Activated T-cell treated with anti-CD3 and anti-CD28 coated beads, Interleukin-2, amount 50 U/mL, for 1 hour (primary cell): ENCODE measurements at regions not wholly inside any gene's neighbourhood (a gene's known extent, or its start where the extent isn't known, plus 50 kb on each side); places are given as distances from the start of the nearest gene placed in this dataset.

Source experiments
- DNase-seq: peaks from one replicate; pipeline ENCODE4 v3.0.0-alpha.2; 2020

DNA sequence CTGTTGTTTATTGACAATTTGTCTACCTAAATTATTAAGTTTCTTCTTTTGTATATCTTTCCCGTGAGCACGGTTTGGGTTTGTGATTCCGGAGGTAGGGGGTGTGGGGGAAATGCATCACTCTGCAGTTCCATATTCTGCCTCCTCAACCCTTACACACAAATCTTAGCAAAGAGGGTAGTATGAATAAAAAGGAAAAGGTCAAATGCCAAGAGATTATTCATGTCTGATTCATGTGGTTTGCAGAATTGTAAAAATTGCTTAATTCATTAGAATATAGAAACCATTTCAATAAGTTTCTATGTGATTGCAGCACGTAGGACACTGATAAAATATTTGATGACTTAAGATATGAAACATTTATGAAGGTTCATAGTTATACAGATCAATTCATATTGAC, 601.9 kb downstream of the SEMA5A start:
- no peak for DNase-seq

DNA sequence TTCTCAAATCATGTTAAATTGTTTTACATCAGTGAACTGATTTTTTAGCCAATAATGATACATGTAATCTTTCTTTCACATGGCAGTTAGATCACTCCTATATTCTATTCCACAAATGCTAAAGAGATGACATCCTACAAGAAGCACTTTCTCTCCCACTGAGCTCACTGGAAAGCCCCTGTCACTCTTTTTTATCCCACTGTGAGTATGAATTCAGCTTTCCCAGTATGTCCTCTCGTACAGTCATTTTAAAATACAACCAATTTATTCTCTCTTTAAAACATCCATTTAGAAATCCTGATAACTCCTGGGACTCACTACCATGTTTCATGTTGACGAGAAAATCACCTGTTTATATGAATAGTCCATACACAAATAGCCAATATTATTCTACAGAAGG, 599.9 kb downstream of the SEMA5A start:
- no peak for DNase-seq

DNA sequence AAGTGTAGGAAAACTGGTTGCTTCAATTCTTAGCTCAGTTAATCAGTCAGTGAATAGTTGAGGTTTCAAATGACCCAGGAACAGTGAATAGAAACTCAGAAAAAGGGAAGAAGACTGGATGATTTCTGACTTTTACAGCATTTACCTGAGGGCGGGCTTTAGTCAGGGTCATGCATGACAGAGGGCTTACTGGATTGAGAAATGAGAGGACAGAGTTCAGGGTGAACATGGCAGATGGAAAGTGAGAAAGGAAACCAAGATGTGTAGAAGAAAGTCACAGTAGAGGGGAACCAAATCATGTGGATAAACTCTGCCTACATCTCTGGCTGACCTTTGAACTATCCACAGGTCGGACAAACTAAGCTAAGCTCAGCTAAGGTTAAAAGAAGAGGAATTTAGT, 596.0 kb downstream of the SEMA5A start:
- DNase-seq = no peak

DNA sequence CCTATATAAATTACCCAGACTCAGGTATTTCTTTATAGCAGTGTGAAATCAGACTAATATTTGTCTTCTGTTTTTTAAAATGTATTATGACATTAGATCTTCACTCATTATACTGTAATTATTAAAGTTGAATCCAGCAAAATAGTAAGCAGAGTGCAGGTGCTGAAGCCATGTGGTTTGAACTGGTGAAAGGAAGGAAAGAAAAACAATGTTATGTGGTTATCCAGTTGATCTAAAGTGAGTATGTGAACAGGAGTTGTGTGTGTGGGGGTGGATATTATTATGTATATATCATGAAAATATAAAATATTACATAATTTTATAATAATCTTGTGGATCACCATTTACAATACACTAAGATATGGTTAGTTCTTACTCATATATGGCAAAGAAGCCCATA, 593.7 kb downstream of the SEMA5A start:
- no peak for DNase-seq

DNA sequence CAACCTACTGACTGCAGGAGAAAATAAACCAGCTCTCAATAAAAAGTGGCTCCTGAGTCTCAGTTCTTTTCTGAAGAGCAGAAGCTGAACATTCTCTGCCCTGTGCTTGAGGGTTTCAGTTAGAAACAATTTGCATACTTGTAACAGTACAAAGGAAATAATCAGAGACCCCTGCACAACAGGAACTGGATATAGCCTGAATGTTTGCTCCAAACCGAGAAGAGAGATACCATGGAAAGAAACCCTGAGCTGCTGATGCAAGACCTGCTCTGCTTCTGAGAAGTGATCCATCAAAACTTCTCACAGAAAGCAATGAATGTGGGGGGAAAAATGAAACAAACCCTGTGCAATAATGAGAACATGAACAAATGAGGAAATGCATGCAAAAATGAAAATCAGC, 592.9 kb downstream of the SEMA5A start:
- DNase-seq = no peak

DNA sequence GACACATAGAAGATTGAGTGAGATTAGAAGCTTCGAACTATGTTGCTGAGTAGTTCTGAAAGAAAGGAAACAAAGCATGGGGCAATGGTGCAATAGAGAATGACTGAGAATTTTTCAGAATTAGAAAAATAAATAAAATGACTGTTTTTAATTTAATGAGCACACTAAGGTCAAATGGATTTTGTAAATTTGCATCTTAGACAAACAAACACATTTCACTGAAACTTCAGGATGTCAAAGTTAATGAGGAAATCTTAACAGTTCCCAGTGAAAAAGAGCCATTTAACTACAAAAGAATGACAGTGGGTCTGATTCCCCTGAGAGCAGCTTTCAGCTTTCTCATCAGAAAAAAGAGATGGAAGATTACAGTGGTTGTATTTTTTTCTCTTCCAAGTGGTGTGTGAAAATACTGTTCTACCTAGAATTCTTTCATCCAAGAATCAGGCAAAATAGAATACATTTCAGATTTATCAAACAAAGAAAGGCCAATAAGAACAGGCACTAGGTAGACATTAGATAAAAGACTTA, 591.9 kb downstream of the SEMA5A start:
- no peak for DNase-seq

DNA sequence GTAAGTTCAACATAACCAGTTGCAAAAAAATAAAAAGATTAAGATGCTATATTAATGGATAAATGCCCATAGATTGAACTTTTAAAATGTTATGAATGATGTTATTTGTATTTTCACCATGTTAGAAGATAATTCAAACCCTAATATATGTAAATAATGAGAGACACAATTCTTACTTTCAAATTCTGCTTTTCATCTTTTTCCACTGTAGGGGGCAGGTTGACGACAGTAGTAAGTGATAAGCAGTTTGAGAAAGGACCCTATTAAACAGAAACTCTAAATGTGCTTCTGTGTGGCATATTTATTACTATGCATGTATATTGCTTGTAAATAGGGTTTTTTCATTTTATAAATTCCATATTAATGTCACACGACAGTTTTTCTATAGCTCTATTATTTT, 591.1 kb downstream of the SEMA5A start:
- DNase-seq = no peak

DNA sequence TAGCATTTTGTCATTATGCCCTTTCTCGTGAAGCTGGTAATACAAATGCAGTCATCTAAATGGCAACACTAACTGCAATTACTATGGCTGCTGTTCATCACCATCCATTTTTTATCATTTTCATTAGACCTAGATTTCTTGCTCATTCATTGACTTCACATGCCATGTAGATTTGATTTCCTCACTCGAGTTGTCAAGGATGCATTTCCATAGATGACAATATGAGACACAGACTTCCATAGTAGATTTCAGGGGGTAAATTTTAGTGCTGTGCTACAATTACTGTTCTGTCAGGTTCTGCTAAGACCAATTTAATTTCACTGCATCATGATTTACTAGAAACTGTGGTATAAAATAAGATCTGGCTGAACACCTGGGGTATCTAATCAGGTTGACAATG, 589.2 kb downstream of the SEMA5A start:
- DNase-seq = no peak

DNA sequence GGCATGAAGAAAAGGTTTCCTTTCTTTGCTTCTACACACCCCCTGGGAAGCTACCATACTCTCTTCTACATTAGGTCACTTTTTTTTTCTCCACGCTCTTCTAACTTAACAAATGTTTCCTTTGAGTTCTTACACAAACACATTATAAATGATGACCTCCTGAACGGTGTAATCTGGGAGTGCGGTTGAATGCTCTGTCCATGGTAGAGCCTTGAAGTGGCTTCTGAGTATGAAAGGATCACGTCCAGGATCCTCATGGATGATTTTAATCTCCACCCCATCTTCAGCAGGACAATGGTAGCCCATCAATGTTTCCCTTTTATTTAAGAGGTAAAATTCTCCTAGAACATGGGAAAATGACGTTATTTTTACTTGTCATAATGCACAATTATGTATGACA, 587.3 kb downstream of the SEMA5A start:
- no peak for DNase-seq

DNA sequence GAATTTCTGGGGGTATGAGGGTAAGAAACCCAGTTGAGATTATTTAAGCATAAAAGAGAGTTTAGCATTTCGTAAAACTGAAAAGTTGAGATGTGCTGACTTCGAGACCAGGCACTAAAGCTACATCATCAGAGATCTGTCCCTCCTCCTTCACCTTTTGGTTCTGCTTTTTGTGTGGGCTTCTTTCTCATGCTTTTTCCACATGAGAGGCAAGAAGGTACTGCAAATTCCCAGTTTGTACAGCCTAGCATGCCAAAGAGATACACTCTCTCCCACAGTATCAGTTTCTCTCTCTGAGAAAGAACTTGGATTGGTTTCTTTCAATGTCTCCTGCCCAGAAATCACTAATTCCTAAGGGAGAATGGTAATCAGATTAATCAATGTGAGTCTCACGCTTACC, 584.7 kb downstream of the SEMA5A start:
- DNase-seq = no peak

DNA sequence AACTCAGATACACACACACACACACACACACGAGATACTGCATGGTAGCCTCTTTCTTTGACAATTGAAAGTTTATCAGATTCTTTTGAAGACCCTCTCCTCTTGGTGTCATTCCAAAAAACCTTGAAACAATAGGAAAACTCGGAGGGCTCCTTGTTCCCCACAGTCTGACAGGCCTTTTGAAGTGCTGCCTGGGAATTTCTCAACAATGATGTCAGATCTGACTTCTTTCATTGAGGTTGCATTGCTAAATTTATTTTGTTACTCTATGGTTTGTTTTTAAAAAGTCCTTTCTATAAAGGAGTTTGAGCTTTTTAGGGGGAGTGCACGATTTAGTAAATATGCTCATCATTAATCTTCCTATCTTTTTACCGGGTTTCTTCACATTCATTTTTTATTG, 583.9 kb downstream of the SEMA5A start:
- DNase-seq = no peak

DNA sequence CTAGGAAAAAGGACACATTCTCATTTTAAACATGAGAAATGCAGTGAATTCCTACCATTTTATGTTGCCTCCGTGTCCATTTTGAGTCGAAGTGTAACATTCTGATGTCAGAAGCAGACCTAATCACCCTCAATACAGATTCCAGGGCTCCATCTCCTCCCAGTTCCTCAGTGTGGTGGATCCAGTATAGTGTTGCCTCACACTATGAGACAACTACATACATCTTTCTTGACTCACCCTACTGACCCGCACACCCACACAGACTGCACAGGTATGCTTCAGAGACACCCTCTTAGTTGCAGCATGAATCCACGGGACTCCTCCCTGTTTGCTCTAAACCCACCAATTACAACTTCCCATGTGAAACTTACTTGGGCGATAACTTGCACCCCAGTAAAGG, 564.9 kb downstream of the SEMA5A start:
- DNase-seq = no peak

DNA sequence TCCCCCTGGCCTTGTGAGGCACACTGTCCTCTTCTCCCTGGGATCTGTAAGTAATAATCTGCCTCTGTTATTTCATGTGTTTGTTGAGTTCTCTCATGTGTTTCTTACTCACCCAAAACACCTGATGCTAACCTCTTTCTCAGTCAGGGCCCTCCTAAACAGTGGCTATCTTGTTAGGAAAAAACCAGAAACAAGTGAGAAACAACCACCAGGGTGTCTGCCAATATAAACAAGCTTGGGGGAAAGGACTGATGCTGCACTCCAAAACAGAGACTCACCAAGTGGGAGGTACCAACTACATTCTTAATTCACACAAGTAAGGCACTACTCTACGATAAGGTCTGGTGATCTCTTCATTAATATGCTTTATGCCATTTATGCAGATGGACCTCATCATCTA, 564.4 kb downstream of the SEMA5A start:
- no peak for DNase-seq

DNA sequence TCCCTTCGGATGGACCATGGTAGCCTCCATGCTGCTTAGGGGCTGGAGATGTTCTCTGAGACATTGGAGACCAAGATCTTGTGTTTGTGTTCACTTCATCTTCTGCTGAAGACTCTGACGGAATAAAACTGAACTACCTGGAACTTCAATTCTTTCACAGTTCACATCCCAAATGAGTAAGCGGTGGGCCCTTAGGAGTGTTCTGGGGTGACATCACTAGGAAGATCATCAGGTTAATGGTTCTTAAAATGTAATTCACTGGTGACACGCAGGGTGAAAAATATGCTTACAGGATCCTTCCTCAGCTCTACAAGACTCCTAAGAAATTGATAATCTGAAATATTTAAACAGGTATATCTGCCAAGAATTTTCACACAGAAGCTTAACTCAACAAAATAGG, 561.5 kb downstream of the SEMA5A start:
- no peak for DNase-seq
